Nephron (organoid): ENCODE measurements at regions not wholly inside any gene's neighbourhood (a gene's known extent, or its start where the extent isn't known, plus 50 kb on each side); places are given as distances from the start of the nearest gene placed in this dataset.

ENCODE experiments used
- H3K27ac Mint-ChIP-seq, 3 experiments: 2 replicates each; pipeline ENCODE4 v1.8.0; 2020; ENCODE audit warnings: mixed read lengths in 3 of 3, mild to moderate bottlenecking in 2 of 3, moderate library complexity in 1 of 3
- H3K27me3 Mint-ChIP-seq: 2 replicates; pipeline ENCODE4 v1.8.0; 2021; ENCODE audit warnings: low read depth, mild to moderate bottlenecking, moderate library complexity, mixed read lengths
- H3K36me3 Mint-ChIP-seq: 2 replicates; pipeline ENCODE4 v1.8.0; 2020; ENCODE audit warnings: low read depth, mixed read lengths
- H3K4me1 Mint-ChIP-seq: 2 replicates; pipeline ENCODE4 v1.8.0; 2020; ENCODE audit warnings: mixed read lengths
- H3K4me3 Mint-ChIP-seq, 3 experiments: 2 replicates each; pipeline ENCODE4 v1.8.0; 2020; ENCODE audit warnings: mild to moderate bottlenecking in 3 of 3, mixed read lengths in 3 of 3, moderate library complexity in 2 of 3
- H3K9me3 Mint-ChIP-seq: 2 replicates; pipeline ENCODE4 v1.8.0; 2020; ENCODE audit warnings: mixed read lengths
- CTCF ChIP-seq, 3 experiments: fragments of 200-600 bp; sonication (generic); IDR thresholded peaks; one replicate each; pipeline ENCODE4 v1.5.0; 2021; ENCODE audit warnings: antibody characterized with exemption in 3 of 3; ENCODE audit not compliant: unreplicated experiment in 3 of 3

- H3K4me1 Mint-ChIP-seq: peaks cover 34% of the 10 kb centered on the region
- H3K27ac Mint-ChIP-seq: peak overlapping the region in 1 of 3 experiments; percentile 45
- H3K4me3 Mint-ChIP-seq: no peak overlapping the region
- H3K27me3 Mint-ChIP-seq: peaks cover 24% of the 10 kb centered on the region
- TF ChIP-seq CTCF (IDR thresholded peaks at IDR 0.05; ENCODE audit: unreplicated experiment in 3 of 3): no peak
- no peaks in the 10 kb centered on the region for H3K36me3 Mint-ChIP-seq
- no peaks in the 10 kb centered on the region for H3K9me3 Mint-ChIP-seq
These were observed 86.5 kb upstream of the HTATIP2 start for GRCh38 chr11:20277014-20277413.

- no peaks in the 10 kb centered on the region for H3K9me3 Mint-ChIP-seq
- peaks cover 24% of the 10 kb centered on the region for H3K27me3 Mint-ChIP-seq
- H3K4me1 Mint-ChIP-seq: peaks cover 34% of the 10 kb centered on the region
- no peak overlapping the region for H3K4me3 Mint-ChIP-seq
- H3K36me3 Mint-ChIP-seq: no peaks in the 10 kb centered on the region
- no peak for TF ChIP-seq CTCF (IDR thresholded peaks at IDR 0.05; ENCODE audit: unreplicated experiment in 3 of 3)
- H3K27ac Mint-ChIP-seq: peak overlapping the region in 2 of 3 experiments; percentile 26 to 45
These were observed 87.2 kb upstream of the HTATIP2 start for GRCh38 chr11:20275987-20276965.

- no peaks in the 10 kb centered on the region for H3K9me3 Mint-ChIP-seq
- peaks cover 22% of the 10 kb centered on the region for H3K27me3 Mint-ChIP-seq
- H3K36me3 Mint-ChIP-seq: no peaks in the 10 kb centered on the region
- H3K4me1 Mint-ChIP-seq: peaks cover 25% of the 10 kb centered on the region
- no peak overlapping the region for H3K27ac Mint-ChIP-seq
- H3K4me3 Mint-ChIP-seq: no peak overlapping the region
- no peak for TF ChIP-seq CTCF (IDR thresholded peaks at IDR 0.05; ENCODE audit: unreplicated experiment in 3 of 3)
These were observed 89.5 kb upstream of the HTATIP2 start for GRCh38 chr11:20274031-20274430.

GRCh38 chr11:20261526-20261925 lies 101.3 kb upstream of the DBX1 start:
- H3K4me3 Mint-ChIP-seq: no peak overlapping the region
- H3K27me3 Mint-ChIP-seq: no peaks in the 10 kb centered on the region
- no peaks in the 10 kb centered on the region for H3K36me3 Mint-ChIP-seq
- no peak for TF ChIP-seq CTCF (IDR thresholded peaks at IDR 0.05; ENCODE audit: unreplicated experiment in 3 of 3)
- H3K9me3 Mint-ChIP-seq: no peaks in the 10 kb centered on the region
- no peak overlapping the region for H3K27ac Mint-ChIP-seq
- H3K4me1 Mint-ChIP-seq: peaks cover 27% of the 10 kb centered on the region

GRCh38 chr11:20260307-20260706 lies 100.0 kb upstream of the DBX1 start:
- H3K27me3 Mint-ChIP-seq: no peaks in the 10 kb centered on the region
- no peaks in the 10 kb centered on the region for H3K9me3 Mint-ChIP-seq
- no peaks in the 10 kb centered on the region for H3K36me3 Mint-ChIP-seq
- H3K4me1 Mint-ChIP-seq: peaks cover 27% of the 10 kb centered on the region
- TF ChIP-seq CTCF (IDR thresholded peaks at IDR 0.05; ENCODE audit: unreplicated experiment in 3 of 3): no peak
- H3K27ac Mint-ChIP-seq: no peak overlapping the region
- no peak overlapping the region for H3K4me3 Mint-ChIP-seq

GRCh38 chr11:20259506-20259905 lies 99.2 kb upstream of the DBX1 start:
- H3K27me3 Mint-ChIP-seq: no peaks in the 10 kb centered on the region

More at GRCh38 chr11:20259506-20259905, 99.2 kb upstream of the DBX1 start:
- no peaks in the 10 kb centered on the region for H3K36me3 Mint-ChIP-seq
- TF ChIP-seq CTCF (IDR thresholded peaks at IDR 0.05; ENCODE audit: unreplicated experiment in 3 of 3): no peak
- no peaks in the 10 kb centered on the region for H3K9me3 Mint-ChIP-seq
- no peak overlapping the region for H3K27ac Mint-ChIP-seq
- no peak overlapping the region for H3K4me3 Mint-ChIP-seq
- peaks cover 27% of the 10 kb centered on the region for H3K4me1 Mint-ChIP-seq
